ENCODE measurements at regions not wholly inside any gene's neighbourhood (a gene's known extent, or its start where the extent isn't known, plus 50 kb on each side); places are given as distances from the start of the nearest gene placed in this dataset.

DNA sequence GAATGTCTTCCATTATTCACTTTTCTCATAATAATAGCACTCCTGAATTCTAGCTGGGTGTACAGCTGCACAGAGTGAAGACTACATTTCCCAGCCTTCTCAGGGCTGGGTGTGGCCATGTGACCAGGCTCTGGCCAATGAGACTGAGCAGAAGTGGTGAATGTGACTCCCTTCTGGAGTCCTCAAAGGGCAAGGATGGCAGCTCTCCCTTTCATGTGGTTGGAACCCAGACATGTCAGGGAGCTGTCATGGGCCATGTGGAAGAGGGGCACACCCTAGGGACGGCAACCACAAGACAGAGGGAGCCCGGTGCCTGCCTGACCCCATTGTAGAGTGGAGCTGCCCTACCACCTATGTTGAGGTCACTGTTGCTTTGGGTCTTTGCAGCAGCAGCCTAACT is 312.8 kb upstream of the SULF2 start:
- no peak for DNase-seq (ENCODE audit: low read depth)
- H3K4me3 ChIP-seq (replicated peaks; ENCODE audit: low read depth, low read length): no peak overlapping the region
- TF ChIP-seq, protein P1, sequence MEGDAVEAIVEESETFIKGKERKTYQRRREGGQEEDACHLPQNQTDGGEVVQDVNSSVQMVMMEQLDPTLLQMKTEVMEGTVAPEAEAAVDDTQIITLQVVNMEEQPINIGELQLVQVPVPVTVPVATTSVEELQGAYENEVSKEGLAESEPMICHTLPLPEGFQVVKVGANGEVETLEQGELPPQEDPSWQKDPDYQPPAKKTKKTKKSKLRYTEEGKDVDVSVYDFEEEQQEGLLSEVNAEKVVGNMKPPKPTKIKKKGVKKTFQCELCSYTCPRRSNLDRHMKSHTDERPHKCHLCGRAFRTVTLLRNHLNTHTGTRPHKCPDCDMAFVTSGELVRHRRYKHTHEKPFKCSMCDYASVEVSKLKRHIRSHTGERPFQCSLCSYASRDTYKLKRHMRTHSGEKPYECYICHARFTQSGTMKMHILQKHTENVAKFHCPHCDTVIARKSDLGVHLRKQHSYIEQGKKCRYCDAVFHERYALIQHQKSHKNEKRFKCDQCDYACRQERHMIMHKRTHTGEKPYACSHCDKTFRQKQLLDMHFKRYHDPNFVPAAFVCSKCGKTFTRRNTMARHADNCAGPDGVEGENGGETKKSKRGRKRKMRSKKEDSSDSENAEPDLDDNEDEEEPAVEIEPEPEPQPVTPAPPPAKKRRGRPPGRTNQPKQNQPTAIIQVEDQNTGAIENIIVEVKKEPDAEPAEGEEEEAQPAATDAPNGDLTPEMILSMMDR (IDR thresholded peaks at IDR 0.05; ENCODE audit: low read length, missing control alignments): no peak

- TF ChIP-seq, protein P1 (IDR thresholded peaks at IDR 0.05; ENCODE audit: low read length, missing control alignments): no peak
- DNase-seq (ENCODE audit: low read depth): no peak
- H3K4me3 ChIP-seq (replicated peaks; ENCODE audit: low read depth, low read length): no peak overlapping the region
These were observed 311.9 kb upstream of the SULF2 start for GRCh38 chr20:48096957-48097890.

DNA sequence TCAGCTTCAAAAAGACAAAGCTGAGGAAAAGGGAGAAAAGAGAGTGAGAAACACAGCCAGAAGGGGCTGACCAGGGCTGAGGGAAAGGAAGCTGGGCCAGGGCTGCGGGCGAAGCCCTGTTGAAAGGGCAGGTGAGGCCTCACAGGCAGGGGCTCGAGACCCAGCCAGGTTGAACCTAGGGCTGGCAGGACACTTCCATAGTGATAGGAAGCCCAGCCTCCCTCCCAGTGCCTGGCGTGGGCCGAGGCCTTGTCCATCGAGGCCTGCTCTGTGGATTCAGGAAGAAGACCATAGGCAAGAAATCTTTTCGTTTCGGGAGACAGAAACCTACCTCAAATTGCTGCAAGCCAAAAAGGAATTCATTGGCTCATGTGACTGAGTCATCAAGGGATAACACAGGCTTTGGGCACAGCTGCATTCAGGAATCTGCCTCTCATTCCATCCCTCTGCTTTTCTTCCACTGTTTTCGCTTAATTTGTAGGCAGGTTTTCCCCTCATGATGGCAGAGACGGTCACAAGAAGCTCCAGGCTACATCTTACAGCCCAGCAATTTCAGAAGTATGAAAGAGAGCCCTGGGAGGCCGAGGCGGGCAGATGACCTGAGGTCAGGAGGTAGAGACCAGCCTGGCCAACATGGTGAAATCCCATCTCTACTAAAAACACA is 311.1 kb upstream of the SULF2 start:
- no peak overlapping the region for H3K4me3 ChIP-seq (replicated peaks; ENCODE audit: low read depth, low read length)
- no peak for DNase-seq (ENCODE audit: low read depth)
- TF ChIP-seq, protein P1 (IDR thresholded peaks at IDR 0.05; ENCODE audit: low read length, missing control alignments): no peak

- no peak for DNase-seq (ENCODE audit: low read depth)
- H3K4me3 ChIP-seq (replicated peaks; ENCODE audit: low read depth, low read length): no peak overlapping the region
- TF ChIP-seq, protein P1 (IDR thresholded peaks at IDR 0.05; ENCODE audit: low read length, missing control alignments): no peak
These were observed 309.7 kb upstream of the SULF2 start for GRCh38 chr20:48094944-48095343.

- TF ChIP-seq, protein P1 (IDR thresholded peaks at IDR 0.05; ENCODE audit: low read length, missing control alignments): no peak
- no peak for DNase-seq (ENCODE audit: low read depth)
- H3K4me3 ChIP-seq (replicated peaks; ENCODE audit: low read depth, low read length): no peak overlapping the region
These were observed 309.0 kb upstream of the SULF2 start for GRCh38 chr20:48094196-48094749.

- H3K4me3 ChIP-seq (replicated peaks; ENCODE audit: low read depth, low read length): no peak overlapping the region
- no peak for DNase-seq (ENCODE audit: low read depth)
- TF ChIP-seq, protein P1 (IDR thresholded peaks at IDR 0.05; ENCODE audit: low read length, missing control alignments): no peak
These were observed 307.5 kb upstream of the SULF2 start for GRCh38 chr20:48092596-48093280.

Measured in fibroblast of pulmonary artery (primary cell).